K562 (cell line): ENCODE measurements at regions not wholly inside any gene's neighbourhood (a gene's known extent, or its start where the extent isn't known, plus 50 kb on each side); places are given as distances from the start of the nearest gene placed in this dataset.

Experiments
- ATAC-seq: fragments of 200-7000 bp; cut with Tn5 transposase; 3 replicates; pipeline ENCODE4 v1.9.1; 2020; ENCODE audit warnings: moderate library complexity
- BruUV-seq: library from RNA; stranded (reverse); fragments of 400-500 nt; replicated peaks from 2 replicates; lab custom pipeline; 2021; lab: Mats Ljungman, UMichigan
- CTCF ChIA-PET: fragments of 300-600 bp; formaldehyde crosslinking; extraction: SDS; loops from one replicate; lab custom pipeline; 2021; ENCODE audit warnings: low intra/inter-chr PET ratio; lab: Yijun Ruan, JAX
- POLR2A ChIA-PET: fragments of 300-600, 350-650 bp; sonication (Branson Sonifier 250); formaldehyde crosslinking; extraction: SDS; loops from one replicate; lab custom pipeline; 2021; ENCODE audit warnings: antibody characterized with exemption, inconsistent platforms; lab: Yijun Ruan, JAX
- DNase-seq, 4 experiments: peaks; one replicate each; pipeline versions ENCODE4 v3.0.0 to v3.0.0-alpha.2; 2011 to 2018; ENCODE audit warnings: low spot score in 3 of 4, mixed read lengths in 3 of 4; ENCODE audit errors: extremely low read depth in 1 of 4
- FAIRE-seq: peaks from 2 replicates; lab custom pipeline; 2011; peaks lifted over from hg19 to GRCh38; lab: Jason Lieb, UNC
- H2AFZ ChIP-seq: 2 replicates; pipeline ENCODE4 v1.6.0; 2011; ENCODE audit warnings: low read depth, low read length, control low read depth, inconsistent platforms
- H3K27ac ChIP-seq: fragments of 200-600 bp; 3 replicates; pipeline ENCODE4 v1.8.0; 2011; ENCODE audit warnings: low read depth, mild to moderate bottlenecking, control low read depth, inconsistent platforms, low read length, moderate library complexity, mixed read lengths; ENCODE audit errors: extremely low read depth
- H3K27me3 ChIP-seq, 2 experiments: fragments of 300-600 bp in 1 of 2; 2 replicates in 1 of 2; 3 replicates in 1 of 2; pipeline versions ENCODE4 v1.6.0 to v1.8.0; 2011; ENCODE audit warnings: inconsistent platforms in 2 of 2, low read length in 2 of 2, mild to moderate bottlenecking in 1 of 2, mixed read lengths in 1 of 2, moderate library complexity in 1 of 2; ENCODE audit not compliant: control insufficient read depth in 2 of 2, insufficient read depth in 2 of 2
- H3K36me3 ChIP-seq: fragments of 300-600 bp; 3 replicates; pipeline ENCODE4 v1.8.0; 2011; ENCODE audit warnings: mild to moderate bottlenecking, low read length, inconsistent platforms; ENCODE audit not compliant: control insufficient read depth, insufficient read depth
- H3K4me1 ChIP-seq, 2 experiments: fragments of 200-600 bp in 1 of 2; replicated peaks in 1 of 2; 2 replicates in 1 of 2; 3 replicates in 1 of 2; pipeline versions ENCODE4 v1.5.1 to v1.8.0; 2011; ENCODE audit warnings: inconsistent platforms in 2 of 2, low read length in 2 of 2, mild to moderate bottlenecking in 1 of 2, mixed read lengths in 1 of 2, moderate library complexity in 1 of 2; ENCODE audit not compliant: control insufficient read depth in 2 of 2, insufficient read depth in 2 of 2
- H3K4me2 ChIP-seq: 2 replicates; pipeline ENCODE4 v1.6.1; 2011; ENCODE audit warnings: low read length, control low read depth, inconsistent platforms, mixed read lengths; ENCODE audit not compliant: insufficient read depth
- H3K4me3 ChIP-seq: fragments of 200-600 bp; sonication (generic), shearing (Covaris generic); 2 replicates; pipeline ENCODE4 v1.5.1; 2016; ENCODE audit warnings: control low read depth, inconsistent platforms
- H3K79me2 ChIP-seq: fragments of 200-600 bp; 3 replicates; pipeline ENCODE4 v1.8.0; 2011; ENCODE audit warnings: low read length, inconsistent platforms; ENCODE audit not compliant: control insufficient read depth, insufficient read depth
- H3K9ac ChIP-seq, 2 experiments: 2 replicates each; pipeline versions ENCODE4 v1.6.0 to v1.6.1; 2011; ENCODE audit warnings: low read depth in 2 of 2, low read length in 2 of 2, control low read depth in 1 of 2, inconsistent platforms in 1 of 2, mild to moderate bottlenecking in 1 of 2, mixed read lengths in 1 of 2; ENCODE audit not compliant: insufficient read depth in 1 of 2
- H3K9me1 ChIP-seq: one replicate; pipeline ENCODE4 v1.6.0; 2011; ENCODE audit warnings: inconsistent platforms, mild to moderate bottlenecking, low read length, moderate library complexity; ENCODE audit not compliant: control insufficient read depth, insufficient read depth
- H3K9me3 ChIP-seq: replicated peaks from 2 replicates; pipeline ENCODE4 v1.5.1; 2011; ENCODE audit warnings: low read depth, low read length, inconsistent platforms; ENCODE audit not compliant: control insufficient read depth, insufficient read depth
- H4K20me1 ChIP-seq: replicated peaks from 2 replicates; pipeline ENCODE4 v1.6.1; 2011; ENCODE audit warnings: low read length, inconsistent platforms, mixed read lengths; ENCODE audit not compliant: control insufficient read depth, insufficient read depth
- ATF7 ChIP-seq: fragments of 450-650 bp; IDR thresholded peaks from 2 replicates; pipeline ENCODE4 v1.7.1; 2014; ENCODE audit warnings: mild to moderate bottlenecking, moderate library complexity
- BCL6 ChIP-seq: fragments of 250-450 bp; sonication (Bioruptor Pico); IDR thresholded peaks from 2 replicates; pipeline ENCODE4 v1.4.0; 2020
- BMI1 ChIP-seq: fragments of 150-350 bp; IDR thresholded peaks from 2 replicates; pipeline ENCODE4 v1.6.1; 2014; ENCODE audit warnings: low read length
- CBFB ChIP-seq: sonication (generic); formaldehyde crosslinking; IDR thresholded peaks from 2 replicates; pipeline ENCODE4 v1.4.0; 2020; ENCODE audit warnings: mild to moderate bottlenecking, missing genetic modification reagents
- CCAR2 ChIP-seq: fragments of 200-400 bp; formaldehyde crosslinking; IDR thresholded peaks from 2 replicates; pipeline ENCODE4 v1.6.1; 2017; ENCODE audit warnings: mild to moderate bottlenecking, low read depth, low read length
- HMGN3 ChIP-seq: IDR thresholded peaks from 2 replicates; pipeline ENCODE4 v1.6.1; 2011; ENCODE audit warnings: borderline replicate concordance, low read depth, mild to moderate bottlenecking, mixed read lengths, low read length; ENCODE audit not compliant: insufficient read length; ENCODE audit errors: extremely low read depth
- PCBP1 ChIP-seq: fragments of 200-400 bp; formaldehyde crosslinking; IDR thresholded peaks from 2 replicates; pipeline ENCODE4 v1.6.1; 2018; ENCODE audit warnings: mild to moderate bottlenecking, low read depth, low read length; ENCODE audit not compliant: poor library complexity, severe bottlenecking
- RHOXF2B ChIP-seq: fragments of 250-450 bp; sonication (Bioruptor Pico); conservative IDR thresholded peaks from 2 replicates; pipeline ENCODE4 v1.5.1; 2021
- YBX1 ChIP-seq: fragments of 450-650 bp; IDR thresholded peaks from 2 replicates; pipeline ENCODE4 v1.7.1; 2016; ENCODE audit warnings: mild to moderate bottlenecking
- ZNF75A ChIP-seq: fragments of 450-650 bp; formaldehyde crosslinking; IDR thresholded peaks from 2 replicates; pipeline ENCODE4 v1.4.0; 2020; ENCODE audit warnings: mild to moderate bottlenecking
- WGBS: fragments of 100-300 bp; shearing (Covaris generic); methylation state at CpG from one replicate; pipeline ENCODE4 v1.1.6; 2016; ENCODE audit warnings: low coverage, mixed read lengths; ENCODE audit not compliant: insufficient coverage; ENCODE audit errors: missing lambda C conversion rate; 5-methylcytosine and 5-hydroxymethylcytosine counted together
- in situ Hi-C: fragments of 300-500 bp; cut with MboI; formaldehyde crosslinking; loops from 4 replicates; pipeline ENCODE4 v1.15.0; 2018; ENCODE audit warnings: inconsistent platforms, mixed read lengths
- intact Hi-C: fragments of 100-400 bp; cut with micrococcal nuclease; formaldehyde crosslinking; loops from 2 replicates; pipeline ENCODE4 v1.14.2; 2022

DNA sequence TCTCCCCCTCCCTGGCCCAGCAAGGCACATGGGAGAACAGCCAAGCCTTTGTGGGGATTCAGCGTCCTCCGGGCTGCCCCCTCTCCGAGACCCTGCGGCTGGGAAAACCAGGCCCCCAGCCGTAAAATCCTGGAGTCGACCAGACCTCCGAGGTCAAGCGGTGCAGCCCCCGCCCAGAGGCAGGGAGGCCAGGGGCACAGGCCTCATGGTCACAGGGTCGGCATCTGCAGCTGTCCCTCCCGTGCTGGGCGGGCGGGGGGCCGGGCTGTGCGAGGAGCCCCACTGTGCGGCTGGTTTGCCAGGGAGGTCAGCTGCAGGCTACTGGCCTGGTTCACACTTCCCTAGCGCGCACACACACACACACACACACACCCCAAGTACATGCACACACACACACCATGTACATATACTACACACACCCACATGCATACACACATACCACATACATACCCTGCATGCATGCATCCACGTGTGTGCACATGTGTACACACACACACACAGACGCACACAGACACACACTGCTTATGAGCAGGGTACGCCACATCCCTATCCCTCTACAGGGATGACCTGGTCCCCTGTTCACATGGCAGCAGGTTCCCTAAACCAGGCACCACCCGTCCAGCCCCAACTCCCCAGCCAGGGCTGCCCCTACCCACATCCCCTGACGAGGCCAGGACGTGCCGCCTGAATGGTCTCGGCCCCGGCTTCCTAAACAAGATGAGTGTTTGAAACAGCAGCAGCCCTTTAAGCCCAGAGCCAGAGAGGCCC, 108.9 kb upstream of the CIBAR2 start:
- no peaks in the 10 kb centered on the region for H3K9me3 ChIP-seq
- H3K4me1 ChIP-seq: peaks cover 14 to 43% of the 10 kb centered on the region in 2 experiments
- no TSS peak for BruUV-seq
- no peak overlapping the region for H3K27ac ChIP-seq
- no peak overlapping the region for H3K4me2 ChIP-seq
- H3K79me2 ChIP-seq: peaks cover 3% of the 10 kb centered on the region; the same call in 2 of the 3 replicates
- intact Hi-C loops: no loop called here
- WGBS: 89% methylated on average over 27 of the region's 27 CpGs
- in situ Hi-C loops: no loop called here
- no peak overlapping the region for H3K4me3 ChIP-seq
- no peak overlapping the region for H2AFZ ChIP-seq
- no peak overlapping the region for H3K9ac ChIP-seq
- peaks cover 20% of the 10 kb centered on the region for H4K20me1 ChIP-seq
- no peak for TF ChIP-seq CCAR2
- TF ChIP-seq BMI1: no peak
- TF ChIP-seq BCL6 (CRISPR knock-in tag): no peak
- no peak for TF ChIP-seq HMGN3
- no peak for TF ChIP-seq CBFB (CRISPR knock-in tag)
- no peak for TF ChIP-seq ZNF75A (CRISPR knock-in tag)
- no peak for TF ChIP-seq RHOXF2B (CRISPR knock-in tag)
- no peak for TF ChIP-seq PCBP1
- TF ChIP-seq ATF7: no peak
- TF ChIP-seq YBX1: no peak
- peaks cover 5% of the 10 kb centered on the region for H3K9me1 ChIP-seq
- no peaks in the 10 kb centered on the region; the same call in 2 of the 3 replicates for H3K36me3 ChIP-seq
- DNase-seq (no peak), ATAC-seq (no peak), FAIRE-seq (no peak)
- CTCF ChIA-PET: no interaction called here
- no peaks in the 10 kb centered on the region for H3K27me3 ChIP-seq
- POLR2A ChIA-PET: interaction anchor here (1.1 kb wide), 1 partner anchor 14 kb away, joined by 3 read pairs; no protein-coding TSS in a partner anchor
